GM12872 (cell line): ENCODE measurements at regions not wholly inside any gene's neighbourhood (a gene's known extent, or its start where the extent isn't known, plus 50 kb on each side); places are given as distances from the start of the nearest gene placed in this dataset.

ENCODE experiments used
- CTCF ChIP-seq: IDR thresholded peaks from 3 replicates; pipeline ENCODE4 v1.5.1; 2011; ENCODE audit warnings: low read depth, mild to moderate bottlenecking, low read length, moderate library complexity; ENCODE audit not compliant: insufficient read depth

GRCh38 chr14:51544471-51544870 lies 107.2 kb upstream of the FRMD6 start:
- TF ChIP-seq CTCF = no peak

- TF ChIP-seq CTCF = no peak
Observed at GRCh38 chr14:51544901-51545300, 106.8 kb upstream of the FRMD6 start.

GRCh38 chr14:51545396-51545795 lies 106.3 kb upstream of the FRMD6 start:
- no peak for TF ChIP-seq CTCF

GRCh38 chr14:51546099-51546498 lies 105.6 kb upstream of the FRMD6 start:
- no peak for TF ChIP-seq CTCF

- no peak for TF ChIP-seq CTCF
Observed at GRCh38 chr14:51546603-51547258, 105.0 kb upstream of the FRMD6 start.

- TF ChIP-seq CTCF = no peak
Observed at GRCh38 chr14:51547260-51547659, 104.5 kb upstream of the FRMD6 start.

GRCh38 chr14:51547701-51548100 lies 104.0 kb upstream of the FRMD6 start:
- TF ChIP-seq CTCF = no peak

GRCh38 chr14:51548187-51548586 lies 103.5 kb upstream of the FRMD6 start:
- TF ChIP-seq CTCF = no peak
